ENCODE measurements at regions not wholly inside any gene's neighbourhood (a gene's known extent, or its start where the extent isn't known, plus 50 kb on each side); places are given as distances from the start of the nearest gene placed in this dataset.

DNA sequence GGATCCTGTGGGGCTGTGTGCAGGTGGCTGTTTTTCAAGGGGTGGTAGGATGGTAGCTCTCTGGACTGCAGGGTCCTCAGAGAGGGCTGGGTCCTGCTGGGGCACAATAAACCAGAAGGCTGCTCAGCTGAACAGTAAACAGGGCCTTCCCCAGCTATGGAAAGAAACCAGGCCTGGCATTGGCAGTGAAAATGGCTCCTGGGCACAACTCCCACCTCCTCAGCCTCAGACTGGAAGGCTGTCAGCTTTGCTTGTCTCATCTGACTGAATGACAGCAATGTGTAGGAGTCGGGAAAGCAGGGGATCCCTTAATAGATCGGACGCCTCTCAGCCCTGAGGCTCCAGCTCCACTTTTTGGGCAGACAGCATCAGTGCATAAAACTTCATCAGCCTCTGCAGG lies 59.8 kb upstream of the NLRP1 start:
- WGBS, 2 donors = 92 to 95% methylated on average over 3 of the region's 3 CpGs
- Histone ChIP-seq H3K36me3 (ENCODE audit: control insufficient read depth in 4 of 4, insufficient read depth in 4 of 4, low read length in 4 of 4) (no peaks in the 10 kb centered on the region), H3K27ac (ENCODE audit: low read depth in 1 of 2, low read length in 1 of 2) (no peak overlapping the region), H3K4me3 (no peak overlapping the region), H3K4me1 (ENCODE audit: control insufficient read depth in 5 of 5, insufficient read depth in 5 of 5, low read length in 5 of 5) (no peaks in the 10 kb centered on the region), H3K27me3 (ENCODE audit: control insufficient read depth in 3 of 3, insufficient read depth in 3 of 3, low read length in 2 of 3) (peaks cover 0 to 8% (median 0%) of the 10 kb centered on the region in 3 donors), H3K9me3 (ENCODE audit: control insufficient read depth in 4 of 4, insufficient read depth in 3 of 4, low read length in 3 of 4) (peaks cover 0 to 7% (median 0%) of the 10 kb centered on the region in 4 donors), H3K9ac (ENCODE audit: insufficient read depth in 1 of 2, low read length in 2 of 2) (no peak overlapping the region)
- DNase-seq (no peak), ATAC-seq (ENCODE audit: insufficient read depth, low FRiP score) (no peak)
- TF ChIP-seq, protein P1, sequence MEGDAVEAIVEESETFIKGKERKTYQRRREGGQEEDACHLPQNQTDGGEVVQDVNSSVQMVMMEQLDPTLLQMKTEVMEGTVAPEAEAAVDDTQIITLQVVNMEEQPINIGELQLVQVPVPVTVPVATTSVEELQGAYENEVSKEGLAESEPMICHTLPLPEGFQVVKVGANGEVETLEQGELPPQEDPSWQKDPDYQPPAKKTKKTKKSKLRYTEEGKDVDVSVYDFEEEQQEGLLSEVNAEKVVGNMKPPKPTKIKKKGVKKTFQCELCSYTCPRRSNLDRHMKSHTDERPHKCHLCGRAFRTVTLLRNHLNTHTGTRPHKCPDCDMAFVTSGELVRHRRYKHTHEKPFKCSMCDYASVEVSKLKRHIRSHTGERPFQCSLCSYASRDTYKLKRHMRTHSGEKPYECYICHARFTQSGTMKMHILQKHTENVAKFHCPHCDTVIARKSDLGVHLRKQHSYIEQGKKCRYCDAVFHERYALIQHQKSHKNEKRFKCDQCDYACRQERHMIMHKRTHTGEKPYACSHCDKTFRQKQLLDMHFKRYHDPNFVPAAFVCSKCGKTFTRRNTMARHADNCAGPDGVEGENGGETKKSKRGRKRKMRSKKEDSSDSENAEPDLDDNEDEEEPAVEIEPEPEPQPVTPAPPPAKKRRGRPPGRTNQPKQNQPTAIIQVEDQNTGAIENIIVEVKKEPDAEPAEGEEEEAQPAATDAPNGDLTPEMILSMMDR (IDR thresholded peaks at IDR 0.05; ENCODE audit: control extremely low read depth, extremely low read depth) = no peak

DNA sequence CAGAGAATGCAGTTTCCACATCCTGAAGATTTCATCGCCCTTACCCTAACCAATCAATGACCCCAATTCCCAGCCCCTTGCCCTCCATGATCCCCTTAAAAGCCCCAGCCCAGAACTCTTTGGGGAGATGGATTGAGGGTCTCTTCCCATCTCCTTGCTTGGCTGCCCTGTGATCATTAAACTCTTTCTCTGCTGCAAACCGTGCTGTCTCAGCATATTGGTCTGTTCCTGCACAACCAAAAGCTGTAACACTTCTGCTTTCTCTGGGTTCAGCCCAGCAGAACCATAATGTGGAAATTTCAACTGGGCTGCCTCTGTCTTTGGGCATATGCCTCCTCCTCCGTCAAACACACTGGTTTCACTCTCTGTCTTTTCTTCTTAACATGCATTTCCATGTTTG lies 67.0 kb upstream of the NLRP1 start:
- TF ChIP-seq, protein P1 (IDR thresholded peaks at IDR 0.05; ENCODE audit: control extremely low read depth, extremely low read depth) = no peak
- DNase-seq = no peak

DNA sequence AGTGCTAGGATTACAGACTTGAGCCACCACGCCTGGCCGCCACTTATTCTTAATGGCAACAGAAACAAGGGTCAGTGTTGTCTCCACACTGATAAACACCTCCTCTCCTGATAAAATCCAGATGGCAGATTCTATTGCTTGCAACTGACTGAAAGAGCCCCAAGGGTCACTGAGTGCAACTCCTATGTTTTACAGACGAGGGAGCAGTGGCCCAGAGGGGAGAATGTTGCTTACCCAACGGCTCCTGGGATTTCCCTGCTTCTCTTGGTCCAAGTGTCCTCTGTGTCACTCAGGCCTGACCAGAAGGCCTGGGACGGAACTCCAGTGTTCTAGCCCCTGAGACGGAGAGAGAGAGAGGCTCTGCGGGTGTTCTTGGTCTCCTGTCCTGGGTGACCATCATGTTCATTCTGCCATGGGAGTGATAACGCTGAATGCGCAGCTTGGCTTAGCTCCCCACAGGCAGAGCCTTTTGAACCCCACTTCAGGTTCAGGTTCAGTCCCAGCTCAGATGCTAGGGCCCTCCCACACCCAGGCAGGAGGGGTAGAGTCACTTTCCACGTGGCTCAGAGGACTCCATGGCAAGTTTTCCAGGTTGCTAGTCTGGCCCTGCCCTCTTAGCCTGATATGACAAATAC lies 77.3 kb upstream of the NLRP1 start:
- DNase-seq = no peak
- Histone ChIP-seq H3K4me3 (no peak overlapping the region), H3K9ac (ENCODE audit: insufficient read depth in 1 of 2, low read length in 2 of 2) (no peak overlapping the region), H3K27me3 (ENCODE audit: control insufficient read depth in 3 of 3, insufficient read depth in 3 of 3, low read length in 2 of 3) (peaks cover 0 to 7% (median 0%) of the 10 kb centered on the region in 3 donors), H3K36me3 (ENCODE audit: control insufficient read depth in 4 of 4, insufficient read depth in 4 of 4, low read length in 4 of 4) (no peaks in the 10 kb centered on the region), H3K4me1 (ENCODE audit: control insufficient read depth in 5 of 5, insufficient read depth in 5 of 5, low read length in 5 of 5) (no peaks in the 10 kb centered on the region), H3K27ac (ENCODE audit: low read depth in 1 of 2, low read length in 1 of 2) (no peak overlapping the region), H3K9me3 (ENCODE audit: control insufficient read depth in 4 of 4, insufficient read depth in 3 of 4, low read length in 3 of 4) (no peaks in the 10 kb centered on the region)
- no peak for ATAC-seq (ENCODE audit: insufficient read depth, low FRiP score)
- TF ChIP-seq, protein P1 (IDR thresholded peaks at IDR 0.05; ENCODE audit: control extremely low read depth, extremely low read depth) = no peak
- 61 to 66% methylated on average over 10 of the region's 10 CpGs for WGBS, 2 donors

More for the DNA sequence above, 67.0 kb upstream of the NLRP1 start:
- Histone ChIP-seq H3K9me3 (ENCODE audit: control insufficient read depth in 4 of 4, insufficient read depth in 3 of 4, low read length in 3 of 4) (peaks cover 0 to 16% (median 5%) of the 10 kb centered on the region in 4 donors), H3K4me3 (no peak overlapping the region), H3K36me3 (ENCODE audit: control insufficient read depth in 4 of 4, insufficient read depth in 4 of 4, low read length in 4 of 4) (no peaks in the 10 kb centered on the region), H3K27me3 (ENCODE audit: control insufficient read depth in 3 of 3, insufficient read depth in 3 of 3, low read length in 2 of 3) (peaks cover 0 to 6% (median 0%) of the 10 kb centered on the region in 3 donors), H3K9ac (ENCODE audit: insufficient read depth in 1 of 2, low read length in 2 of 2) (no peak overlapping the region), H3K27ac (ENCODE audit: low read depth in 1 of 2, low read length in 1 of 2) (no peak overlapping the region), H3K4me1 (ENCODE audit: control insufficient read depth in 5 of 5, insufficient read depth in 5 of 5, low read length in 5 of 5) (no peaks in the 10 kb centered on the region)
- no peak for ATAC-seq (ENCODE audit: insufficient read depth, low FRiP score)
- WGBS, 2 donors = 87 to 92% methylated on average over 3 of the region's 3 CpGs

Data from lung (tissue), 11 donors.